ENCODE measurements at regions not wholly inside any gene's neighbourhood (a gene's known extent, or its start where the extent isn't known, plus 50 kb on each side); places are given as distances from the start of the nearest gene placed in this dataset.

GRCh38 chr1:22231068-22231593 lies 88.2 kb upstream of the WNT4 start:
- Histone ChIP-seq H3K27ac (no peak overlapping the region), H3K36me3 (replicated peaks) (no peaks in the 10 kb centered on the region), H3K4me3 (ENCODE audit: low read depth, low read length) (no peak overlapping the region), H3K27me3 (replicated peaks) (peaks cover 23% of the 10 kb centered on the region)
- no peak for DNase-seq
- TF ChIP-seq, protein P1, sequence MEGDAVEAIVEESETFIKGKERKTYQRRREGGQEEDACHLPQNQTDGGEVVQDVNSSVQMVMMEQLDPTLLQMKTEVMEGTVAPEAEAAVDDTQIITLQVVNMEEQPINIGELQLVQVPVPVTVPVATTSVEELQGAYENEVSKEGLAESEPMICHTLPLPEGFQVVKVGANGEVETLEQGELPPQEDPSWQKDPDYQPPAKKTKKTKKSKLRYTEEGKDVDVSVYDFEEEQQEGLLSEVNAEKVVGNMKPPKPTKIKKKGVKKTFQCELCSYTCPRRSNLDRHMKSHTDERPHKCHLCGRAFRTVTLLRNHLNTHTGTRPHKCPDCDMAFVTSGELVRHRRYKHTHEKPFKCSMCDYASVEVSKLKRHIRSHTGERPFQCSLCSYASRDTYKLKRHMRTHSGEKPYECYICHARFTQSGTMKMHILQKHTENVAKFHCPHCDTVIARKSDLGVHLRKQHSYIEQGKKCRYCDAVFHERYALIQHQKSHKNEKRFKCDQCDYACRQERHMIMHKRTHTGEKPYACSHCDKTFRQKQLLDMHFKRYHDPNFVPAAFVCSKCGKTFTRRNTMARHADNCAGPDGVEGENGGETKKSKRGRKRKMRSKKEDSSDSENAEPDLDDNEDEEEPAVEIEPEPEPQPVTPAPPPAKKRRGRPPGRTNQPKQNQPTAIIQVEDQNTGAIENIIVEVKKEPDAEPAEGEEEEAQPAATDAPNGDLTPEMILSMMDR (IDR thresholded peaks at IDR 0.05; ENCODE audit: low read depth, low read length, missing control alignments) = no peak
- in situ Hi-C loops (cut with HindIII; ENCODE audit: low pct_ligation_motif_present, low sequenced_read_pairs) = no loop called here

DNA sequence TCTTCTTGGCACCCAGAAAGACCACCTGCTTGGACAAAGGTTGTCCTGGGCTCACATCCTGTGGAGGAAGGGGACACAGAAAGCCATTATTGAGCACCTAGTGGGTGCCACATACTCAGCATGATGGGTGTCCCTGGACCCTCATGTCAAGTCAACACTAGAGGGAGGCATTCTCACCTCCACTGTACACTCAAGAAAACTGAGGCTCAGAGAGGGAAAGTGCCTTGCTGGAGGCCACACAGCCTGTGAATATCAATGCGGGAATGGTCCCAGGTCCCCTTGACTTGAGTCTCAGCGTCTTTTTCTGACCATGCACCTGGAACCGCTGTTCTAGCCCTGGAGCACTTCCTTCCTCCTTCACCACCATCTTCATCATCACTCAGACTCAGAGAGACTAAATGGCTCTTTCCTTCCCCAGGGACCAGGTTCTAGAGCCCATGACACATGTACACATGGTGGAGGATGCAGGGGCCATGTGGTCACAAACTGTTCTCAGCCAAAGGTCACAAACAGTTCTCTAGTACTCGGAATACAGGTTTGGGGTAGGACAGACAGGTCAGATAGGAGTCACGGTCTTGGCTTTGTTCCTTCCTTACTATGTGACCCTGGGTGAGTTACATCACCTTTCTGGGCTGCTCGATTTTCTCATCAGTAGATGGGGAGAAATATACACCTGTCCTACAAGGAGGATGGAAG lies 89.2 kb upstream of the WNT4 start:
- TF ChIP-seq, protein P1 (IDR thresholded peaks at IDR 0.05; ENCODE audit: low read depth, low read length, missing control alignments) = peak; percentile 25
- H3K36me3 ChIP-seq (replicated peaks) = no peaks in the 10 kb centered on the region
- in situ Hi-C loops (cut with HindIII; ENCODE audit: low pct_ligation_motif_present, low sequenced_read_pairs) = no loop called here
- no peak overlapping the region for H3K4me3 ChIP-seq (ENCODE audit: low read depth, low read length)
- no peak for DNase-seq
- H3K27me3 ChIP-seq (replicated peaks) = peaks cover 26% of the 10 kb centered on the region
- H3K27ac ChIP-seq = no peak overlapping the region

DNA sequence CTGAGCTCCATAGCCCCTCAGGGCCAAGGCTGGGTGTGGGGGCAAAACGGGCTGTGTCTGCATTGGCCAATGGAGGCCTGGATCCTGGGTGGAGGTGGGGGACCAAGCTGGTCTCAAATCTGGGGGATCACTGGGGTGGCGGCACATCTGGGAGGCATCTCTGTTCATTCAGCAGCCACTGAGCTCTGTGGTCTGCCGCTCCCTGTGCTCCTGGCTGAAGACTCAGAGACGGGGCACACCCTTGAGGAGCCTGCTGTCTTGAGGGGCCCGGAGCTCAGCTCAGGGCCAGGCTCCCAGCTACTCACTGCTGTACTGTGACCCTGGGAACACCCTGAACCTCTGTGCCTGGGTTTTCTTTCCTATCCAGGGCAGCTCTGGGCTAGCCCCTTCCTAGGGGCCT lies 90.3 kb upstream of the WNT4 start:
- Histone ChIP-seq H3K36me3 (replicated peaks) (no peaks in the 10 kb centered on the region), H3K4me3 (ENCODE audit: low read depth, low read length) (no peak overlapping the region), H3K27ac (no peak overlapping the region), H3K27me3 (replicated peaks) (peaks cover 26% of the 10 kb centered on the region)
- in situ Hi-C loops (cut with HindIII; ENCODE audit: low pct_ligation_motif_present, low sequenced_read_pairs) = no loop called here
- no peak for DNase-seq
- TF ChIP-seq, protein P1 (IDR thresholded peaks at IDR 0.05; ENCODE audit: low read depth, low read length, missing control alignments) = no peak

GRCh38 chr1:22234476-22235030 lies 91.7 kb upstream of the WNT4 start:
- no peak overlapping the region for H3K4me3 ChIP-seq (ENCODE audit: low read depth, low read length)
- no peak for DNase-seq
- peaks cover 26% of the 10 kb centered on the region for H3K27me3 ChIP-seq (replicated peaks)
- TF ChIP-seq, protein P1 (IDR thresholded peaks at IDR 0.05; ENCODE audit: low read depth, low read length, missing control alignments) = no peak
- no peak overlapping the region for H3K27ac ChIP-seq
- H3K36me3 ChIP-seq (replicated peaks) = no peaks in the 10 kb centered on the region
- in situ Hi-C loops (cut with HindIII; ENCODE audit: low pct_ligation_motif_present, low sequenced_read_pairs) = no loop called here

- Histone ChIP-seq H3K36me3 (replicated peaks) (no peaks in the 10 kb centered on the region), H3K27me3 (replicated peaks) (peaks cover 26% of the 10 kb centered on the region), H3K27ac (no peak overlapping the region), H3K4me3 (ENCODE audit: low read depth, low read length) (no peak overlapping the region)
- in situ Hi-C loops (cut with HindIII; ENCODE audit: low pct_ligation_motif_present, low sequenced_read_pairs) = no loop called here
- TF ChIP-seq, protein P1 (IDR thresholded peaks at IDR 0.05; ENCODE audit: low read depth, low read length, missing control alignments) = no peak
- DNase-seq = no peak
Measured at GRCh38 chr1:22236166-22236565, 93.3 kb upstream of the WNT4 start.
